Prostate gland (tissue), 2 donors: ENCODE measurements at regions not wholly inside any gene's neighbourhood (a gene's known extent, or its start where the extent isn't known, plus 50 kb on each side); places are given as distances from the start of the nearest gene placed in this dataset.
"Not testable (repeated sequence)": the region's sequence is repeated elsewhere in the genome, so short reads cannot be mapped to it uniquely, and the experiment has no call there.

ENCODE experiments used
- DNase-seq: peaks from one replicate; pipeline ENCODE4 v3.0.0-alpha.2; 2019; ENCODE audit warnings: low spot score
- H3K27ac ChIP-seq, 2 donors: fragments of 200-600 bp; sonication (generic); 2 replicates each; pipeline ENCODE4 v1.5.1; 2017 to 2019
- H3K27me3 ChIP-seq: fragments of 200-600 bp; sonication (generic); replicated peaks from 2 replicates; pipeline ENCODE4 v1.5.1; 2019; ENCODE audit not compliant: insufficient read depth
- H3K36me3 ChIP-seq, 2 donors: fragments of 200-600 bp; sonication (generic); 1 replicate in 1 of 2; 2 replicates in 1 of 2; pipeline versions ENCODE4 v1.5.1 to v1.8.1; 2017 to 2019
- H3K4me1 ChIP-seq: fragments of 200-600 bp; sonication (generic); replicated peaks from 2 replicates; pipeline ENCODE4 v1.5.1; 2019
- H3K4me3 ChIP-seq, 2 donors: fragments of 200-600 bp; sonication (generic); 2 replicates each; pipeline ENCODE4 v1.5.1; 2017 to 2019
- H3K9me3 ChIP-seq: fragments of 200-600 bp; sonication (generic); 2 replicates; pipeline ENCODE4 v1.5.1; 2017
- CTCF ChIP-seq, 4 experiments: fragments of 200-600 bp in 2 of 4; fragments of 450-650 bp in 2 of 4; sonication (generic) in 2 of 4; IDR thresholded peaks; 1 replicate in 3 of 4; 2 replicates in 1 of 4; pipeline ENCODE4 v1.5.1; 2016 to 2019; ENCODE audit warnings: antibody characterized with exemption in 4 of 4, mild to moderate bottlenecking in 2 of 4, moderate library complexity in 2 of 4
- whole genome bisulfite sequencing: methylation state at CpG from one replicate; pipeline ENCODE4 v1.1.5; 2018; 5-methylcytosine and 5-hydroxymethylcytosine counted together
- intact Hi-C: fragments of 100-400 bp; cut with DNase I; formaldehyde crosslinking; loops from one replicate; pipeline ENCODE4 v1.14.2; 2022

- H3K27ac ChIP-seq, intact Hi-C loops, DNase-seq, H3K4me3 ChIP-seq, H3K36me3 ChIP-seq, H3K4me1 ChIP-seq, H3K27me3 ChIP-seq, H3K9me3 ChIP-seq: not testable (repeated sequence)
- WGBS = 77% methylated on average over 4 of the region's 6 CpGs
Measured at GRCh38 chr22:15799935-15800334, 110.1 kb downstream of the POTEH start.

GRCh38 chr22:15811141-15811540 lies 121.3 kb downstream of the POTEH start:
- 38% methylated on average over 1 of the region's 1 CpG for WGBS
- H3K4me1 ChIP-seq, intact Hi-C loops, H3K36me3 ChIP-seq, H3K9me3 ChIP-seq, H3K27ac ChIP-seq, DNase-seq, H3K27me3 ChIP-seq, H3K4me3 ChIP-seq: not testable (repeated sequence)
- TF ChIP-seq CTCF (IDR thresholded peaks at IDR 0.05) = peak in 1 of 4 experiments; percentile 19

- H3K36me3 ChIP-seq, intact Hi-C loops, H3K9me3 ChIP-seq, DNase-seq, H3K27me3 ChIP-seq, H3K4me3 ChIP-seq, H3K27ac ChIP-seq, H3K4me1 ChIP-seq: not testable (repeated sequence)
- WGBS = no CpG with 5 or more reads among the region's 5 CpGs
Measured at GRCh38 chr22:15815783-15816182, 126.0 kb downstream of the POTEH start.

- H3K9me3 ChIP-seq, H3K4me3 ChIP-seq, DNase-seq, intact Hi-C loops, H3K36me3 ChIP-seq, H3K27me3 ChIP-seq, H3K27ac ChIP-seq, H3K4me1 ChIP-seq: not testable (repeated sequence)
- 71% methylated on average over 3 of the region's 3 CpGs for WGBS
Measured at GRCh38 chr22:15816470-15816869, 126.6 kb downstream of the POTEH start.

GRCh38 chr22:15817264-15817663 lies 127.4 kb downstream of the POTEH start:
- intact Hi-C loops, H3K4me3 ChIP-seq, H3K36me3 ChIP-seq, H3K4me1 ChIP-seq, DNase-seq, H3K27ac ChIP-seq, H3K27me3 ChIP-seq, H3K9me3 ChIP-seq: not testable (repeated sequence)
- WGBS = 12% methylated on average over 1 of the region's 2 CpGs

- intact Hi-C loops, H3K4me3 ChIP-seq, H3K27ac ChIP-seq, H3K4me1 ChIP-seq, H3K27me3 ChIP-seq, H3K36me3 ChIP-seq, DNase-seq, H3K9me3 ChIP-seq: not testable (repeated sequence)
- WGBS = no CpG with 5 or more reads among the region's 33 CpGs
Measured at GRCh38 chr22:15819886-15820285, 130.1 kb downstream of the POTEH start.

GRCh38 chr22:15821088-15821487 lies 131.3 kb downstream of the POTEH start:
- H3K27ac ChIP-seq, H3K9me3 ChIP-seq, DNase-seq, H3K4me1 ChIP-seq, H3K4me3 ChIP-seq, H3K27me3 ChIP-seq, intact Hi-C loops, H3K36me3 ChIP-seq: not testable (repeated sequence)
- WGBS = no CpG with 5 or more reads among the region's 32 CpGs

GRCh38 chr22:15822001-15822400 lies 132.2 kb downstream of the POTEH start:
- no CpG with 5 or more reads among the region's 22 CpGs for WGBS
- intact Hi-C loops, H3K4me1 ChIP-seq, H3K9me3 ChIP-seq, H3K27me3 ChIP-seq, DNase-seq, H3K36me3 ChIP-seq, H3K4me3 ChIP-seq, H3K27ac ChIP-seq: not testable (repeated sequence)

- WGBS = 11% methylated on average over 1 of the region's 12 CpGs
- H3K4me1 ChIP-seq, H3K27me3 ChIP-seq, DNase-seq, H3K36me3 ChIP-seq, H3K27ac ChIP-seq, intact Hi-C loops, H3K4me3 ChIP-seq, H3K9me3 ChIP-seq: not testable (repeated sequence)
Measured at GRCh38 chr22:15823178-15823577, 133.4 kb downstream of the POTEH start.

GRCh38 chr22:15832235-15832634 lies 142.4 kb downstream of the POTEH start:
- H3K4me3 ChIP-seq, H3K4me1 ChIP-seq, DNase-seq, H3K9me3 ChIP-seq, H3K27ac ChIP-seq, intact Hi-C loops, H3K36me3 ChIP-seq, H3K27me3 ChIP-seq: not testable (repeated sequence)
- 83% methylated on average over 2 of the region's 2 CpGs for WGBS

GRCh38 chr22:15835729-15836128 lies 145.9 kb downstream of the POTEH start:
- H3K36me3 ChIP-seq, H3K4me1 ChIP-seq, H3K9me3 ChIP-seq, DNase-seq, H3K27me3 ChIP-seq, H3K4me3 ChIP-seq, H3K27ac ChIP-seq, intact Hi-C loops: not testable (repeated sequence)
- 63% methylated on average over 9 of the region's 9 CpGs for WGBS

GRCh38 chr22:15849772-15850171 lies 159.9 kb downstream of the POTEH start:
- H3K36me3 ChIP-seq, H3K4me3 ChIP-seq, DNase-seq, H3K27me3 ChIP-seq, H3K27ac ChIP-seq, H3K9me3 ChIP-seq, H3K4me1 ChIP-seq, intact Hi-C loops: not testable (repeated sequence)
- WGBS = 100% methylated on average over 1 of the region's 1 CpG
